Testis (tissue), 2 donors: ENCODE measurements at regions not wholly inside any gene's neighbourhood (a gene's known extent, or its start where the extent isn't known, plus 50 kb on each side); places are given as distances from the start of the nearest gene placed in this dataset.

Source experiments
- CTCF ChIP-seq, 3 experiments: fragments of 450-650 bp in 2 of 3; fragments of 200-600 bp in 1 of 3; sonication (generic) in 1 of 3; IDR thresholded peaks; one replicate each; pipeline ENCODE4 v1.5.1; 2016 to 2019; ENCODE audit warnings: antibody characterized with exemption in 3 of 3, mild to moderate bottlenecking in 2 of 3, moderate library complexity in 1 of 3
- POLR2A ChIP-seq: fragments of 450-650 bp; IDR thresholded peaks from one replicate; pipeline ENCODE4 v1.6.1; 2017; ENCODE audit warnings: antibody characterized with exemption, mild to moderate bottlenecking, moderate library complexity

- TF ChIP-seq CTCF (IDR thresholded peaks at IDR 0.05) (no peak), POLR2A (no peak)
These were observed 198.8 kb downstream of the VEGFC start for GRCh38 chr4:176593943-176594342.
